Activated CD4-positive, alpha-beta T cell treated with anti-CD3 and anti-CD28 coated beads, Interleukin-2, amount 10 ng/mL, durations not matched to agents 24 days and 14 days (primary cell): ENCODE measurements at regions not wholly inside any gene's neighbourhood (a gene's known extent, or its start where the extent isn't known, plus 50 kb on each side); places are given as distances from the start of the nearest gene placed in this dataset.
"Not testable (repeated sequence)": the region's sequence is repeated elsewhere in the genome, so short reads cannot be mapped to it uniquely, and the experiment has no call there.

Source experiments
- DNase-seq: peaks from one replicate; pipeline ENCODE4 v3.0.0; 2022
- H3K27ac Mint-ChIP-seq: one replicate; pipeline ENCODE4 v1.8.0; 2022; ENCODE audit warnings: mild to moderate bottlenecking, mixed read lengths
- H3K27me3 Mint-ChIP-seq: one replicate; pipeline ENCODE4 v1.8.0; 2022; ENCODE audit warnings: mixed read lengths
- H3K36me3 Mint-ChIP-seq: one replicate; pipeline ENCODE4 v1.8.0; 2022; ENCODE audit warnings: low read depth, mild to moderate bottlenecking, mixed read lengths
- H3K4me1 Mint-ChIP-seq: one replicate; pipeline ENCODE4 v1.8.0; 2021; ENCODE audit warnings: mixed read lengths
- H3K4me3 Mint-ChIP-seq: one replicate; pipeline ENCODE4 v1.8.0; 2022; ENCODE audit warnings: mild to moderate bottlenecking, moderate library complexity, mixed read lengths
- H3K9me3 Mint-ChIP-seq: one replicate; pipeline ENCODE4 v1.8.0; 2021; ENCODE audit warnings: mixed read lengths
- intact Hi-C: fragments of 100-400 bp; cut with micrococcal nuclease; formaldehyde crosslinking; loops from one replicate; pipeline ENCODE4 v1.15.1; 2023

- H3K4me1 Mint-ChIP-seq, H3K27me3 Mint-ChIP-seq, H3K9me3 Mint-ChIP-seq, DNase-seq, H3K4me3 Mint-ChIP-seq, H3K36me3 Mint-ChIP-seq, H3K27ac Mint-ChIP-seq, intact Hi-C loops: not testable (repeated sequence)
Observed at GRCh38 chr16:32876718-32877117, 200.8 kb upstream of the TP53TG3 start.

DNA sequence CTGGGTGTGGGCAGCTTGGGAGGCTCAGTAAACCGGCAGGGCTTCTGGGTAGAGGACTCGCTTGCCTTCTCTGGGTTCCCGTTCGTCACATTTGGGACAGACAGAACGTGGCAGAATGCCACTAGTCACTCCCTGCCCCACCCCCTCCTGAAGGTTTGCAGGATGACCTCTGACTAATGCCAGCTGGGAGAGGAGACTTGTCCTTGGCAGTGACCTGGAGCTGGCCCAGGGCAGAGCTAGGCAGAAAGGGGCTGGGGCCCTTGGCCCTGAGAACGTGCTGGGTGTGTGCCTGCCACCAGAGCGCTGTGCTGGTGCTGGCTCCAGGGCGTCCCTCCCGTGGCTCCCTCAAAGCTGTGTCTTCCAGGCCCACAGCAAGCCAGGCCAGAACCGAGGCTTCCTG, 197.8 kb upstream of the TP53TG3 start:
- H3K27ac Mint-ChIP-seq, DNase-seq, H3K27me3 Mint-ChIP-seq, H3K9me3 Mint-ChIP-seq, H3K36me3 Mint-ChIP-seq, H3K4me1 Mint-ChIP-seq, H3K4me3 Mint-ChIP-seq, intact Hi-C loops: not testable (repeated sequence)

DNA sequence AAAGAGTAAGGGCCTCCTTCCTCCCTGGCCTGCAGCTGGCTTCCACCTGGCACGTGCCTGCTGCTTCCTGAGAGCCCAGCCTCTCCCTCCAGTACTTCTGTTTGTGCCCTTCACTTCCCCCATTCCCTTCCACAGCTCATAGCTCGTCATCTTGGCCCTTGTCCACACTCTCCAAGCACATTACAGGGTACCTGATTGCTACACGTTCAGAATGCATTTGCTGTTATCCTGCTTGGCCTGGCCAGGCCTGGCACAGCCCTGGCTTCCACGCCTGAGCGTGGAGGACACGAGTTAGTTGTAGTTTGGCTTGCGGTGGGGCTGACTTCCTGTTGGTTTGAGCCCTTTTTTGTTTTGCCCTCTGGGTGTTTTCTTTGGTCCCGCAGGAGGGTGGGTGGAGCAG, 197.2 kb upstream of the TP53TG3 start:
- intact Hi-C loops, DNase-seq, H3K9me3 Mint-ChIP-seq, H3K27me3 Mint-ChIP-seq, H3K27ac Mint-ChIP-seq, H3K4me3 Mint-ChIP-seq, H3K36me3 Mint-ChIP-seq, H3K4me1 Mint-ChIP-seq: not testable (repeated sequence)

GRCh38 chr16:32870628-32871027, 194.7 kb upstream of the TP53TG3 start:
- intact Hi-C loops, H3K9me3 Mint-ChIP-seq, H3K4me3 Mint-ChIP-seq, H3K4me1 Mint-ChIP-seq, H3K36me3 Mint-ChIP-seq, H3K27ac Mint-ChIP-seq, DNase-seq, H3K27me3 Mint-ChIP-seq: not testable (repeated sequence)

- H3K27me3 Mint-ChIP-seq, H3K4me3 Mint-ChIP-seq, H3K4me1 Mint-ChIP-seq, H3K27ac Mint-ChIP-seq, H3K9me3 Mint-ChIP-seq, intact Hi-C loops, H3K36me3 Mint-ChIP-seq, DNase-seq: not testable (repeated sequence)
Observed at GRCh38 chr16:32868334-32868733, 192.4 kb upstream of the TP53TG3 start.

- H3K4me3 Mint-ChIP-seq, H3K27ac Mint-ChIP-seq, H3K9me3 Mint-ChIP-seq, H3K4me1 Mint-ChIP-seq, DNase-seq, intact Hi-C loops, H3K36me3 Mint-ChIP-seq, H3K27me3 Mint-ChIP-seq: not testable (repeated sequence)
Observed at GRCh38 chr16:32865284-32865683, 189.3 kb upstream of the TP53TG3 start.

DNA sequence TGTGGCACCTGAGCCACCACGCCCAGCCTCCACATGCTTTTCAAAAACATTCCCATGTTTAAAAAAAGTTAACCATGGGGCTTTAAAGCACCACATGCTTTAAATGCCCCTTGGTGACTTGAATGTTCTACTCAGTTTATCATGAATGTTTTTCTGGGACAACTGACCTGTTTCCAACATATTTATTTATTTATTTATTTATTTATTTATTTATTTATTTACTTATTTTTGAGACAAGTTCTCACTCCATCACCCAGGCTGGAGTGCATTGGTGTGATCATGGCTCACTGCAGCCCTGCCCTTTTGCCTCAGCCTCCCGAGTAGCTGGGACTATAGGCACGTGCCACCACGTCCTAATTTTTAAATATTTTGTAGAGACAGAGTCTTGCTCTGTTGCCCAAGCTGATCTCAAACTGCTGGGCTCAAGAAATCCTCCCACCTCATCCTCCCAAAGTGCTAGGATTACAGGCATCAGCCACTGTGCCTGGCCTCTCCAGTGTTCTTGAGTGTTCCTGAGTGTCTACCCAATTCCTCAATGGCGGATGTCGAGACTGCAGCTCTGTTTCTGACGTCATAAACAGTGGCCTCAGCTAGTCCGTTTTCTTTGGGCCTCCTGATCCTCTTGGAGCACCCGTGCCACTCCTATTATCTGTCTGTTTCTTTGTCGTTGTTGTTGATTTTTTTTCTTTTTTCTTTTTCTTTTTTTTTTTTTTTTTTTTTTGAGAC, 185.7 kb upstream of the TP53TG3 start:
- H3K27ac Mint-ChIP-seq, H3K4me3 Mint-ChIP-seq, intact Hi-C loops, H3K4me1 Mint-ChIP-seq, H3K27me3 Mint-ChIP-seq, DNase-seq, H3K36me3 Mint-ChIP-seq, H3K9me3 Mint-ChIP-seq: not testable (repeated sequence)

DNA sequence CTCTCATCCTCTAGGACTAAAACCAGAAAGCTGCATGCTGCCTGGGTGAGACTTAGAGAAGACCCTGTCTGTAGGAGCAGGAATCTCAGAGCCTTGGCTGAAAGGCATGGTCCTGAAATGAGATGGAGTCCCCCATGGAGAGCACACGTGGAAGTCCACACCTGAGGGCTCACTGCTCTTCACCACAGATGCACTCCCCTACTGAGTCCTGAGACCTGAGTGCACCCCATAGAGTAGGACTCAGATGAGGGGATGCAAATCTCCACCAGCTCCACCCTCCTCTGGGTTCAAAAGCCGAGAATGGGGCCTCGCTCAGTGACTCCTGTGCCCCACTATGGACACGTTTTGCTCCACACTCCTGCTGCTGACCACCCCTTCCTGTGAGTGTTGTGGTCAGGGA, 171.4 kb upstream of the TP53TG3 start:
- H3K27me3 Mint-ChIP-seq, intact Hi-C loops, H3K36me3 Mint-ChIP-seq, H3K4me3 Mint-ChIP-seq, H3K4me1 Mint-ChIP-seq, DNase-seq, H3K9me3 Mint-ChIP-seq, H3K27ac Mint-ChIP-seq: not testable (repeated sequence)

- H3K9me3 Mint-ChIP-seq, H3K4me1 Mint-ChIP-seq, H3K27me3 Mint-ChIP-seq, DNase-seq, H3K36me3 Mint-ChIP-seq, intact Hi-C loops, H3K27ac Mint-ChIP-seq, H3K4me3 Mint-ChIP-seq: not testable (repeated sequence)
Observed at GRCh38 chr16:32845572-32845971, 169.6 kb upstream of the TP53TG3 start.

- H3K36me3 Mint-ChIP-seq, H3K27me3 Mint-ChIP-seq, H3K4me1 Mint-ChIP-seq, DNase-seq, intact Hi-C loops, H3K27ac Mint-ChIP-seq, H3K4me3 Mint-ChIP-seq, H3K9me3 Mint-ChIP-seq: not testable (repeated sequence)
Observed at GRCh38 chr16:32842844-32843243, 166.9 kb upstream of the TP53TG3 start.

- H3K4me1 Mint-ChIP-seq, H3K27ac Mint-ChIP-seq, intact Hi-C loops, H3K27me3 Mint-ChIP-seq, H3K4me3 Mint-ChIP-seq, H3K9me3 Mint-ChIP-seq, DNase-seq, H3K36me3 Mint-ChIP-seq: not testable (repeated sequence)
Observed at GRCh38 chr16:32807280-32807679, 131.3 kb upstream of the TP53TG3 start.

DNA sequence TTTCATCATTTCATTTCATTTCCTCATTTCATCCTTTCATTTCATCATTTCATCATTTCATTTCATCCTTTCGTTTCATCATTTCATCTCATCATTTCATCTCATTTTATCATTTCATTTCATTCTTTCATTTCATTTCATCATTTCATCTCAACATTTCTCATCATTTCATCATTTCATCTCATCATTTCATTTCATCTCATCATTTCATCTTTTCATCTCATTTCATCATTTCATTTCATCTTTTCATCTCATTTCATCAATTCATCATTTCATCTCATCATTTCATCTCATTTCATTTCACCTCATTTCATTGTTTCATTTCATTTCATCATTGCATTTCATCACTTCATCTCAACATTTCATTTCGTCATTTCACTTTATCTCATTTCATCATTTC, 129.7 kb upstream of the TP53TG3 start:
- H3K36me3 Mint-ChIP-seq, H3K27me3 Mint-ChIP-seq, intact Hi-C loops, H3K27ac Mint-ChIP-seq, H3K9me3 Mint-ChIP-seq, DNase-seq, H3K4me3 Mint-ChIP-seq, H3K4me1 Mint-ChIP-seq: not testable (repeated sequence)
